ENCODE measurements at regions not wholly inside any gene's neighbourhood (a gene's known extent, or its start where the extent isn't known, plus 50 kb on each side); places are given as distances from the start of the nearest gene placed in this dataset.
A peak's percentile ranks its signal among the peaks of the same experiment; 100 is the strongest.

- H3K4me1 ChIP-seq (replicated peaks; ENCODE audit: insufficient read depth) = no peaks in the 10 kb centered on the region
- no peaks in the 10 kb centered on the region for H3K9me3 ChIP-seq (ENCODE audit: insufficient read depth, low read depth)
- CTCF ChIA-PET = no interaction called here
- intact Hi-C loops (cut with micrococcal nuclease; ENCODE audit: unreplicated experiment) = loop anchor here (10.0 kb wide), 2 partner anchors 481 to 611 kb away; no protein-coding TSS in a partner anchor
- no peaks in the 10 kb centered on the region for H3K79me2 ChIP-seq (ENCODE audit: low read depth)
- no peaks in the 10 kb centered on the region for H4K20me1 ChIP-seq (ENCODE audit: insufficient read depth)
- no peak overlapping the region for H2AFZ ChIP-seq
- H3K4me2 ChIP-seq = no peak overlapping the region
- H3K9me2 ChIP-seq (ENCODE audit: insufficient read depth) = no peaks in the 10 kb centered on the region
- no peak overlapping the region for H3K27ac ChIP-seq
- H3K36me3 ChIP-seq (ENCODE audit: low read depth) = no peaks in the 10 kb centered on the region
- no peak for DNase-seq
- H3K27me3 ChIP-seq (ENCODE audit: insufficient read depth, low read depth) = no peaks in the 10 kb centered on the region
- no TSS peak for BruUV-seq (replicated peaks)
- H3K4me3 ChIP-seq = no peak overlapping the region
- TF ChIP-seq EZH2 (IDR thresholded peaks at IDR 0.05; ENCODE audit: low read depth) (no peak), CTCF (conservative IDR thresholded peaks at IDR 0.05) (no peak)
- H3F3A ChIP-seq (ENCODE audit: insufficient read depth, low read depth) = no peaks in the 10 kb centered on the region
- POLR2A ChIA-PET (ENCODE audit: unreplicated experiment) = no interaction called here
Measured at GRCh38 chr1:60973668-60974067, 108.7 kb upstream of the NFIA start.

GRCh38 chr1:60972841-60973364 lies 109.5 kb upstream of the NFIA start:
- intact Hi-C loops (cut with micrococcal nuclease; ENCODE audit: unreplicated experiment) = loop anchor here (10.0 kb wide), 2 partner anchors 482 to 612 kb away; no protein-coding TSS in a partner anchor
- BruUV-seq (replicated peaks) = no TSS peak
- peak; percentile 5 to 66 for DNase-seq

GRCh38 chr1:60971330-60971729 lies 111.0 kb upstream of the NFIA start:
- Histone ChIP-seq H3K9me2 (ENCODE audit: insufficient read depth) (no peaks in the 10 kb centered on the region), H4K20me1 (ENCODE audit: insufficient read depth) (no peaks in the 10 kb centered on the region), H3K79me2 (ENCODE audit: low read depth) (no peaks in the 10 kb centered on the region), H3K27ac (no peak overlapping the region), H3K27me3 (ENCODE audit: insufficient read depth, low read depth) (no peaks in the 10 kb centered on the region), H2AFZ (no peak overlapping the region), H3K4me1 (replicated peaks; ENCODE audit: insufficient read depth) (no peaks in the 10 kb centered on the region), H3K9me3 (ENCODE audit: insufficient read depth, low read depth) (peaks cover 5% of the 10 kb centered on the region; the same call in 1 of the 2 replicates), H3K4me2 (no peak overlapping the region), H3K4me3 (no peak overlapping the region), H3F3A (ENCODE audit: insufficient read depth, low read depth) (no peaks in the 10 kb centered on the region), H3K36me3 (ENCODE audit: low read depth) (no peaks in the 10 kb centered on the region)
- ChIA-PET CTCF (interaction anchor here (0.6 to 0.8 kb wide), 2 partner anchors 12 to 54 kb away, joined by 3 to 4 read pairs; no protein-coding TSS in a partner anchor), POLR2A (ENCODE audit: unreplicated experiment) (no interaction called here)
- intact Hi-C loops (cut with micrococcal nuclease; ENCODE audit: unreplicated experiment) = loop anchor here (10.0 kb wide), 2 partner anchors 483 to 613 kb away; no protein-coding TSS in a partner anchor
- TF ChIP-seq EZH2 (IDR thresholded peaks at IDR 0.05; ENCODE audit: low read depth) (no peak), CTCF (conservative IDR thresholded peaks at IDR 0.05) (no peak)
- DNase-seq = no peak
- no TSS peak for BruUV-seq (replicated peaks)

More at GRCh38 chr1:60972841-60973364, 109.5 kb upstream of the NFIA start:
- ChIA-PET CTCF (no interaction called here), POLR2A (ENCODE audit: unreplicated experiment) (no interaction called here)
- H3K4me1 ChIP-seq (replicated peaks; ENCODE audit: insufficient read depth) = no peaks in the 10 kb centered on the region
- H3F3A ChIP-seq (ENCODE audit: insufficient read depth, low read depth) = no peaks in the 10 kb centered on the region
- no peaks in the 10 kb centered on the region for H3K79me2 ChIP-seq (ENCODE audit: low read depth)
- H3K9me3 ChIP-seq (ENCODE audit: insufficient read depth, low read depth) = no peaks in the 10 kb centered on the region
- no peak for TF ChIP-seq CTCF (conservative IDR thresholded peaks at IDR 0.05)
- H3K27me3 ChIP-seq (ENCODE audit: insufficient read depth, low read depth) = no peaks in the 10 kb centered on the region
- no peaks in the 10 kb centered on the region for H4K20me1 ChIP-seq (ENCODE audit: insufficient read depth)
- no peaks in the 10 kb centered on the region for H3K9me2 ChIP-seq (ENCODE audit: insufficient read depth)
- no peak overlapping the region for H3K4me2 ChIP-seq
- H3K4me3 ChIP-seq = no peak overlapping the region
- no peak overlapping the region for H2AFZ ChIP-seq
- H3K27ac ChIP-seq = no peak overlapping the region
- H3K36me3 ChIP-seq (ENCODE audit: low read depth) = no peaks in the 10 kb centered on the region
